Lung (tissue), 11 donors: ENCODE measurements at regions not wholly inside any gene's neighbourhood (a gene's known extent, or its start where the extent isn't known, plus 50 kb on each side); places are given as distances from the start of the nearest gene placed in this dataset.

Experiments
- ATAC-seq: fragments of 200-7000 bp; cut with Tn5 transposase; one replicate; pipeline ENCODE4 v1.9.1; 2020; ENCODE audit warnings: moderate number of reproducible peaks; ENCODE audit not compliant: insufficient read depth, low FRiP score
- DNase-seq, 3 donors: peaks; one replicate each; pipeline ENCODE4 v3.0.0-alpha.2; 2013 to 2017
- H3K27ac ChIP-seq, 2 donors: one replicate each; pipeline ENCODE4 v1.5.1; 2013; ENCODE audit warnings: mild to moderate bottlenecking in 2 of 2, moderate library complexity in 2 of 2, control low read depth in 1 of 2, inconsistent platforms in 1 of 2, low read depth in 1 of 2, low read length in 1 of 2
- H3K27me3 ChIP-seq, 3 donors: one replicate each; pipeline ENCODE4 v1.5.1; 2013; ENCODE audit warnings: low read length in 2 of 3; ENCODE audit not compliant: control insufficient read depth in 3 of 3, insufficient read depth in 3 of 3
- H3K36me3 ChIP-seq, 4 donors: one replicate each; pipeline ENCODE4 v1.5.1; 2013; ENCODE audit warnings: low read length in 4 of 4, mild to moderate bottlenecking in 1 of 4, moderate library complexity in 1 of 4; ENCODE audit not compliant: control insufficient read depth in 4 of 4, insufficient read depth in 4 of 4
- H3K4me1 ChIP-seq, 5 donors: one replicate each; pipeline ENCODE4 v1.5.1; 2013; ENCODE audit warnings: low read length in 5 of 5, mild to moderate bottlenecking in 2 of 5, moderate library complexity in 1 of 5; ENCODE audit not compliant: control insufficient read depth in 5 of 5, insufficient read depth in 5 of 5
- H3K4me3 ChIP-seq: one replicate; pipeline ENCODE4 v1.5.1; 2013; ENCODE audit warnings: mild to moderate bottlenecking, control low read depth, moderate library complexity
- H3K9ac ChIP-seq, 2 donors: one replicate each; pipeline ENCODE4 v1.5.1; 2013; ENCODE audit warnings: low read length in 2 of 2, control low read depth in 1 of 2; ENCODE audit not compliant: insufficient read depth in 1 of 2
- H3K9me3 ChIP-seq, 4 donors: one replicate each; pipeline ENCODE4 v1.5.1; 2013; ENCODE audit warnings: low read length in 3 of 4, mild to moderate bottlenecking in 1 of 4, moderate library complexity in 1 of 4; ENCODE audit not compliant: control insufficient read depth in 4 of 4, insufficient read depth in 3 of 4
- WGBS, 2 donors: extraction: QIAGEN DNeasy Blood & Tissue Kit; methylation state at CpG; one replicate each; pipeline ENCODE4 v1.1.7; 2013; 5-methylcytosine and 5-hydroxymethylcytosine counted together
- TF ChIP-seq, protein P1 (sequence below): IDR thresholded peaks from 2 replicates; pipeline ENCODE4 v1.5.1; 2012; ENCODE audit warnings: mild to moderate bottlenecking; ENCODE audit errors: control extremely low read depth, extremely low read depth
- donor health status: control.
- donor health status: control.
- donor health status: Bipolar disorder and iron deficiency.
- donor health status: healthy.
- donor health status: DM: yes; HTN: yes; CAD: no.

DNA sequence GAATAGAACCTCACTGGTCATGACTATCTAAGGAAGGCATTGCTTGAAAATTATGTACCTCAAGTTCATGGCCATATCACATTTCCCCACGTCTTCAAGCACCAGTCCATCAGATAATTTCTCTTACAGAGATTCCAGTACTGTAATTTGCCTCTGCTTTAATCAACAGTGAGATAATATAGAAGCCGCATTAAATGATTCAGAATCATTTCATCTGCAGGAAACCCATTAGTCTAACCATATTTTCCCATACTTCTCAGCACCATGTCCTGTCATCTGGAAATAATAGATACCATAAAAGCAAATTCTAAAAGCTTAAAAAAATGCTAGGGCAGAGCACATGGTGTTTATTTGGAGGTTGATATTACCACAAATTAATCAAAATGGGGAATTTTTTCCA is 310.3 kb upstream of the SLIT2 start:
- ATAC-seq = no peak
- no peaks in the 10 kb centered on the region for H3K36me3 ChIP-seq
- no peak for DNase-seq
- H3K9ac ChIP-seq = no peak overlapping the region
- H3K4me1 ChIP-seq = no peaks in the 10 kb centered on the region
- H3K9me3 ChIP-seq = no peaks in the 10 kb centered on the region
- TF ChIP-seq, protein P1, sequence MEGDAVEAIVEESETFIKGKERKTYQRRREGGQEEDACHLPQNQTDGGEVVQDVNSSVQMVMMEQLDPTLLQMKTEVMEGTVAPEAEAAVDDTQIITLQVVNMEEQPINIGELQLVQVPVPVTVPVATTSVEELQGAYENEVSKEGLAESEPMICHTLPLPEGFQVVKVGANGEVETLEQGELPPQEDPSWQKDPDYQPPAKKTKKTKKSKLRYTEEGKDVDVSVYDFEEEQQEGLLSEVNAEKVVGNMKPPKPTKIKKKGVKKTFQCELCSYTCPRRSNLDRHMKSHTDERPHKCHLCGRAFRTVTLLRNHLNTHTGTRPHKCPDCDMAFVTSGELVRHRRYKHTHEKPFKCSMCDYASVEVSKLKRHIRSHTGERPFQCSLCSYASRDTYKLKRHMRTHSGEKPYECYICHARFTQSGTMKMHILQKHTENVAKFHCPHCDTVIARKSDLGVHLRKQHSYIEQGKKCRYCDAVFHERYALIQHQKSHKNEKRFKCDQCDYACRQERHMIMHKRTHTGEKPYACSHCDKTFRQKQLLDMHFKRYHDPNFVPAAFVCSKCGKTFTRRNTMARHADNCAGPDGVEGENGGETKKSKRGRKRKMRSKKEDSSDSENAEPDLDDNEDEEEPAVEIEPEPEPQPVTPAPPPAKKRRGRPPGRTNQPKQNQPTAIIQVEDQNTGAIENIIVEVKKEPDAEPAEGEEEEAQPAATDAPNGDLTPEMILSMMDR = no peak
- no peaks in the 10 kb centered on the region for H3K27me3 ChIP-seq
- 70 to 76% methylated on average over 2 of the region's 2 CpGs for WGBS, 2 donors
- H3K4me3 ChIP-seq = no peak overlapping the region
- H3K27ac ChIP-seq = no peak overlapping the region

DNA sequence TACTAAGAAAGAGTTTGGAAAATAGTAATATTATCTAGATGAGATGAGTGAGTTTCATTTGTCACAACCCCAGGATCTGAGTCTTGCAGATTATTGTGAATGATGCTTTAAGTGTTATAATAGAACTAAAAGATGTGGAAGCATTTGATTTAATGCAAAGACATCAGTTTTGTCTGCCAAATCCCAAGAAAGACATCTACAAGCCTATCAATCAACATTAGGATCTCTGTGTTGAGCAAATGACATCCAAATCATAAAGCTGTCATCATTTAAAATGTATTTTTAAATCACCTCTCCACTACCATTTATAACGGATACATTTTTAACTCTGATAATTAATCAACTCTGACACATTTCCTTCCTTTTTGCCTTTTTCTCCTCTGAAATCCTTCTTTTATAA is 310.8 kb upstream of the SLIT2 start:
- H3K27me3 ChIP-seq = no peaks in the 10 kb centered on the region
- no peaks in the 10 kb centered on the region for H3K4me1 ChIP-seq
- no peaks in the 10 kb centered on the region for H3K9me3 ChIP-seq
- no peak for ATAC-seq
- TF ChIP-seq, protein P1 = no peak
- no peaks in the 10 kb centered on the region for H3K36me3 ChIP-seq
- DNase-seq = no peak
- H3K9ac ChIP-seq = no peak overlapping the region
- no peak overlapping the region for H3K27ac ChIP-seq
- WGBS, 2 donors = 44 to 50% methylated on average over 1 of the region's 1 CpG
- H3K4me3 ChIP-seq = no peak overlapping the region

DNA sequence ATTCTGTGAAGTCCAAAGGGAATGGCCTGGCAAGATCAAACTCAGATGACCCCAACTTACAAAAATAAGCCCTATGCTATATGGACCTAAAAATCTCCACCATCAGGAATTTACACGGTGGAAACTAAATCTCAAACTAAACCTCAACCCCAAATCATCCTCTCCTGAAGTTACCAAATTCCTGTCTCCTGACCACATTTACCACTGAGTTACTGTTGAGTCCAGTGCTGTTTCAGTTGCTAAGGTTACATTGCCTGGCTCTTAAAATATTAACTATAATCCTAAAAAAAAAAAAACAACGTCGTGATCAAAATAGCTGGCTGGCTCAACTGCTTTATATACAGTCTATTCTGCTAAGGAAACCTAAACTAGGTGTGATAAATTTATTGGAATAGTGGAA is 315.2 kb upstream of the SLIT2 start:
- Histone ChIP-seq H3K9ac (no peak overlapping the region), H3K36me3 (no peaks in the 10 kb centered on the region), H3K4me1 (no peaks in the 10 kb centered on the region), H3K27me3 (no peaks in the 10 kb centered on the region), H3K27ac (no peak overlapping the region), H3K9me3 (no peaks in the 10 kb centered on the region), H3K4me3 (no peak overlapping the region)
- no peak for ATAC-seq
- TF ChIP-seq, protein P1 = no peak
- 27 to 33% methylated on average over 3 of the region's 3 CpGs for WGBS, 2 donors
- DNase-seq = peak in 2 of 3 donors; percentile 37 to 62

DNA sequence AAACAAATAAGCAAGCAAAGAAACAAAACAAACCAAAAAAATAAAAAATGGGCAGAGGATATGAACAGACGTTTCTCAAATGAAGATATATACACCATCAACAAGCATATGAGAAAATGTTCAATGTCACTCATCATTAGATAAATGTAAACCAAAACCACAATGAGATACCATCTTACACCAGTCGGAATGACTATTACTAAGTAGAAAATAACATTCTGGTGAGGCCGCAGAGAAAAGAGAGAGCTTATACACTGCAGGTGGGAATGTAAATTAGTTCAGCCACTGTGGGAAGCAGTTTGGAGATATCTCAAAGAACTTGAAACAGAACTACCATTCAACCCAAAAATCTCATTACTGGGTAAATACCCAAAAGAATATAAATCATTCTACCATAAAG is 321.0 kb upstream of the SLIT2 start:
- DNase-seq (no peak), ATAC-seq (no peak)
- H3K36me3 ChIP-seq = no peaks in the 10 kb centered on the region
- H3K27ac ChIP-seq = no peak overlapping the region
- no peak overlapping the region for H3K4me3 ChIP-seq
- peaks cover 0 to 2% (median 0%) of the 10 kb centered on the region in 4 donors for H3K9me3 ChIP-seq
- TF ChIP-seq, protein P1 = no peak
- no peak overlapping the region for H3K9ac ChIP-seq
- H3K27me3 ChIP-seq = no peaks in the 10 kb centered on the region
- 87 to 88% methylated on average over 3 of the region's 3 CpGs for WGBS, 2 donors
- H3K4me1 ChIP-seq = no peaks in the 10 kb centered on the region
